AG10803 (cell line): ENCODE measurements at regions not wholly inside any gene's neighbourhood (a gene's known extent, or its start where the extent isn't known, plus 50 kb on each side); places are given as distances from the start of the nearest gene placed in this dataset.
"Not testable (repeated sequence)": the region's sequence is repeated elsewhere in the genome, so short reads cannot be mapped to it uniquely, and the experiment has no call there.

Experiments used
- DNase-seq: peaks from one replicate; pipeline ENCODE4 v3.0.0; 2010; ENCODE audit warnings: low read depth
- H3K4me3 ChIP-seq: 2 replicates; pipeline ENCODE4 v1.5.1; 2011; ENCODE audit warnings: mild to moderate bottlenecking, low read length, control low read depth
- CTCF ChIP-seq: conservative IDR thresholded peaks from 2 replicates; pipeline ENCODE4 v1.5.1; 2011; ENCODE audit warnings: mild to moderate bottlenecking, low read length, control low read depth, inconsistent platforms

DNA sequence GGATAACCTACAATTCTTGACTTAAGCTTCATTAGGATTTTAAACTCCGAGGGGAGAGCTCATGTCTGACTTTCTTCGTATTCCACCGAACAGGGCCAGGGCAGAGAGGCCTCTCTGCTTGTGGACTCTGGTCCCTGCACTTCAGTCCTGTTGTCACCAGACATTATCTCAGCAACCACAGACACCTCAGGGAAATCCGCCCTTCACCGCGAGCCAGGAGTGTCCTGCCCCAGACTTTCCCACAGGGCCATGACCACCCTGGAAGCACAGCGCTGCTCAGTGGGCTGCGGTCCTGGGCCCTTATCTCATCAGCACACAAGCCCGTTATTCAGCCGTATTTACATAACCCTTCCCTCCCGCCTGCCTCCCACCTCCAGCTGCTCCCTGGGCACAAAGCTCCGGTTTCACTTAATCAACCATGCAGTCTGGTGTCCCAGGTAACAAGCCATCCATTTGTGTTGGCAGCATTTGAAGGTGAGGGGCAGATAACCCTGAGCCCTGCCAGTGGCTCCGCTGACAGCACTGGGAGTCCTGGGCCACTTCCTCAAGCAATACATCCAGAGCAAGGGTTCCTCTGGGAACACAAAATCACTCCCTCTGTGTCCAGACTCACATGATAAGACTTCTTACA, 122.8 kb upstream of the RAB4A start:
- H3K4me3 ChIP-seq, result no peak overlapping the region
- no peak for TF ChIP-seq CTCF
- DNase-seq, result no peak

GRCh38 chr1:229148743-229149142, 122.2 kb upstream of the RAB4A start:
- TF ChIP-seq CTCF, result no peak
- no peak overlapping the region for H3K4me3 ChIP-seq
- no peak for DNase-seq

DNA sequence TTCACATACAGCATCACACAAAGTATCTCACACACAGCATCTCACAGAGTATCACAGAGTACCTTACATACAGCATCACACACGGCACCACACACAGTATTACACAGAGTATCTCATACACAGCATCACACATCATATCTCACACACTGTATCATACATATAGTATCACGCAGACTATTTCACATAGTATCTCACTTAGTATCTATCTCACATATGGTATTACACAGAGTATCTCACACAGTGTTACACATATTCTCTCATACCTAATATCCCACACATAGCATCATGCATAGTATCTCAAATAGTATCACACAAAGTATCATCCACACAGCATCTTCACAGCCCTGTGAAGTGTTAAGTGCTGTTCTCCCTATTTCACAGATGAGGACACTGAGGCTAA, 121.5 kb upstream of the RAB4A start:
- H3K4me3 ChIP-seq, result no peak overlapping the region
- TF ChIP-seq CTCF, result no peak
- no peak for DNase-seq

DNA sequence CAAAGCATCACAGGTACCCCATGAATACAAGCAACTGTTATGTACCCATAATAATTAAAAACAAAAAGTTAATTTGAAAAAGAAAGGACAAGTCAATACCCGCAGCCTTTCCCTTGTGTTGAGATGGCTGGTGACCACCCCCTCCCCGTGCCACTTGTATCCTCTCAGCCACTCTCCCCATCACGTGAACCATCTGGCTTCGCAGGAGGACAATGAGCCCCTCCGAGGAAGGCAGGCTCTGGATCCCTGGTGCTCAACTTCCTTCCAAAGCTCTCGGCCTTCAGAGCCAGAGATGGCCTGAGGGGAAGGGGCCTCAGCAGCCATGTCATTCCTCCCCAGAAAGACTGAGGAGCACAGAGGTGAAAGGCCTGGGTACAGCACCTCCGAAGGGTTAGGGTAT, 120.4 kb upstream of the RAB4A start:
- no peak for DNase-seq
- TF ChIP-seq CTCF, result no peak
- no peak overlapping the region for H3K4me3 ChIP-seq

DNA sequence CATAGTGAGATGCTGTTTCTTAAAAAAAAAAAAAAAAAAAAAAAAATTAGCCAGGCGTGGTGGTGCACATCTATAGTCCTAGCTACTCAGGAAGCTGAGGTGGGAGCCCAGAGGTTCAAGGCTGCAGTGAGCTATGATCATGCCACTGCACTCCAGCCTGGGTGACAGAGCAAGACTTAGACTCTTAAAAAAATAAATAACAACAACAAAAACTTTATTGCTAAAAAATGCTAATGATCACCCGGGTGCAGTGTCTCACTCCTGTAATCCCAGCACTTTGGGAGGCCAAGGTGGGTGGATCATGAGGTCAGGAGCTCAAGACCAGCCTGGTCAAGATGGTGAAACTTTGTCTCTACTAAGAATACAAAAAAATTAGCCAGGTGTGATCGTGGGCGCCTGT, 119.5 kb upstream of the RAB4A start:
- not testable (repeated sequence) for H3K4me3 ChIP-seq, DNase-seq

DNA sequence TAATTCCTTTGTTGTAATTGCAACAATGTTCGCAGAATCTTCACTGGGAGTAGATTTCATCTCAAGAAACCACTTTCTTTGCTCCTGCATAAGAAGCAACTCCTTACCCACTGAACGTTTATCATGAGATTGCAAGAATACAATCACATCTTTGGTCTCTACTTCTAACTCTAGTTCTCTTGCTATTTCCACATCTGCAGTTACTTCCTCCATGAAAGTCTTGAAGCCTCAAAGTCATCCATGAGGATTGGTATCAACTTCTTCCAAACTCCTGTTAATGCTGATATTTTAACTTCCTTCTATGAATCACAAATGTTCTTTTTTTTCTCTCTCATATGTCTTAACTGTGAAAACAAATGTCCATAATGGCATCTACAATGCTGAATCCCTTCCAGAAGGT, 118.6 kb upstream of the RAB4A start:
- no peak overlapping the region for H3K4me3 ChIP-seq
- DNase-seq, result no peak
- no peak for TF ChIP-seq CTCF

DNA sequence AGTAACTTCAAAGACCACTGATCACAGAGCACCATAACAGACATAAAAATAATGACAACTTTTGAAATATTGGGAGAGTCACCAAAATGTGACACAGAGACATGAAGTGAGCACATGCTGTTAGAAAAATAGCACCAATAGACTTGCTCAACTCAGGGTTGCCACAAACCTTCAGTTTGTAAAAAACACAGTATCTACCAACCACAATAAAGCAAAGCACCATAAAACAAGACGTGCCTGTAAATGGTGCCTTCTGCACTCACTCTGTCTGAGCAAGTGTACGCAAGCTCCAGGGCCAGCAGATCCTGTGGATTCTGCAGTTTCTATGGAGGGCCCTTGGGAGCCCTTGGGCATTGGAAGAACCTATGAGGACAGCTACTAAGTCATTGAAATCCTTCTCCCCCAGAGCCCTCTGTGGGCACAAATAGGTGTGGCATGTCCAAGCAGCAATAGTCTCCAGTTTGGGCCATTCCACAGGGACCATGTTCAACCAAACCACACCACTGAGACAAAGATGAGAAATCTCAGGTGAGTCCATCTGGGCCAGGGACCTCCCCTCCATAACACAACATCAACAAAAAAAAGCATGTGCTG, 116.9 kb upstream of the RAB4A start:
- no peak overlapping the region for H3K4me3 ChIP-seq
- no peak for DNase-seq
- no peak for TF ChIP-seq CTCF
